ENCODE measurements at regions not wholly inside any gene's neighbourhood (a gene's known extent, or its start where the extent isn't known, plus 50 kb on each side); places are given as distances from the start of the nearest gene placed in this dataset.

GRCh38 chr1:102107441-102107840 is 110.7 kb upstream of the OLFM3 start:
- no peaks in the 10 kb centered on the region for H3K4me1 ChIP-seq
- no peak overlapping the region for H3K4me3 ChIP-seq
- TF ChIP-seq POLR2A (IDR thresholded peaks at IDR 0.05) = no peak
- no peak for TF ChIP-seq EP300 (IDR thresholded peaks at IDR 0.05)
- no peak for TF ChIP-seq CTCF (IDR thresholded peaks at IDR 0.05)
- TF ChIP-seq POLR2AphosphoS5 (IDR thresholded peaks at IDR 0.05) = no peak
- no peaks in the 10 kb centered on the region for H3K27me3 ChIP-seq
- no peaks in the 10 kb centered on the region for H3K36me3 ChIP-seq
- 73 to 89% methylated on average over 3 of the region's 3 CpGs for WGBS, 2 donors
- intact Hi-C loops (cut with DNase I) = no loop called here
- H3K9me3 ChIP-seq = no peaks in the 10 kb centered on the region
- no peak overlapping the region for H3K27ac ChIP-seq
- DNase-seq = no peak

- TF ChIP-seq POLR2A (IDR thresholded peaks at IDR 0.05) (no peak), POLR2AphosphoS5 (IDR thresholded peaks at IDR 0.05) (no peak), EP300 (IDR thresholded peaks at IDR 0.05) (no peak), CTCF (IDR thresholded peaks at IDR 0.05) (no peak)
- intact Hi-C loops (cut with DNase I) = no loop called here
- no peaks in the 10 kb centered on the region for H3K36me3 ChIP-seq
- H3K4me1 ChIP-seq = no peaks in the 10 kb centered on the region
- no peak for DNase-seq
- no peak overlapping the region for H3K4me3 ChIP-seq
- H3K9me3 ChIP-seq = no peaks in the 10 kb centered on the region
- no peaks in the 10 kb centered on the region for H3K27me3 ChIP-seq
- WGBS, 2 donors = 59 to 67% methylated on average over 3 of the region's 3 CpGs
- H3K27ac ChIP-seq = no peak overlapping the region
Observed at GRCh38 chr1:102105931-102106550, 109.3 kb upstream of the OLFM3 start.

- intact Hi-C loops (cut with DNase I) = no loop called here
- H3K4me1 ChIP-seq = no peaks in the 10 kb centered on the region
- no peak for DNase-seq
- H3K9me3 ChIP-seq = no peaks in the 10 kb centered on the region
- TF ChIP-seq POLR2AphosphoS5 (IDR thresholded peaks at IDR 0.05) (no peak), CTCF (IDR thresholded peaks at IDR 0.05) (no peak), EP300 (IDR thresholded peaks at IDR 0.05) (no peak), POLR2A (IDR thresholded peaks at IDR 0.05) (no peak)
- H3K27me3 ChIP-seq = peaks cover 0 to 3% (median 0%) of the 10 kb centered on the region in 3 donors
- no peak overlapping the region for H3K27ac ChIP-seq
- 16 to 63% methylated on average over 4 of the region's 4 CpGs for WGBS, 2 donors
- H3K36me3 ChIP-seq = no peaks in the 10 kb centered on the region
- no peak overlapping the region for H3K4me3 ChIP-seq
Observed at GRCh38 chr1:102103646-102104045, 106.9 kb upstream of the OLFM3 start.

- H3K4me1 ChIP-seq = no peaks in the 10 kb centered on the region
- WGBS, 2 donors = 91 to 94% methylated on average over 3 of the region's 3 CpGs
- H3K27me3 ChIP-seq = peaks cover 0 to 3% (median 0%) of the 10 kb centered on the region in 3 donors
- H3K9me3 ChIP-seq = no peaks in the 10 kb centered on the region
- H3K4me3 ChIP-seq = no peak overlapping the region
- no peaks in the 10 kb centered on the region for H3K36me3 ChIP-seq
- TF ChIP-seq EP300 (IDR thresholded peaks at IDR 0.05) (no peak), POLR2AphosphoS5 (IDR thresholded peaks at IDR 0.05) (no peak), POLR2A (IDR thresholded peaks at IDR 0.05) (no peak), CTCF (IDR thresholded peaks at IDR 0.05) (no peak)
- intact Hi-C loops (cut with DNase I) = no loop called here
- H3K27ac ChIP-seq = no peak overlapping the region
- no peak for DNase-seq
Observed at GRCh38 chr1:102102276-102102780, 105.6 kb upstream of the OLFM3 start.

- intact Hi-C loops (cut with DNase I) = no loop called here
- Histone ChIP-seq H3K9me3 (no peaks in the 10 kb centered on the region), H3K4me3 (no peak overlapping the region), H3K4me1 (no peaks in the 10 kb centered on the region), H3K36me3 (no peaks in the 10 kb centered on the region), H3K27ac (no peak overlapping the region), H3K27me3 (peaks cover 0 to 3% (median 0%) of the 10 kb centered on the region in 3 donors)
- no peak for DNase-seq
- TF ChIP-seq POLR2A (IDR thresholded peaks at IDR 0.05) (no peak), CTCF (IDR thresholded peaks at IDR 0.05) (no peak), POLR2AphosphoS5 (IDR thresholded peaks at IDR 0.05) (no peak), EP300 (IDR thresholded peaks at IDR 0.05) (no peak)
Observed at GRCh38 chr1:102100666-102101065, 103.9 kb upstream of the OLFM3 start.
